ENCODE measurements at regions not wholly inside any gene's neighbourhood (a gene's known extent, or its start where the extent isn't known, plus 50 kb on each side); places are given as distances from the start of the nearest gene placed in this dataset.

- H3K27ac Mint-ChIP-seq: no peak overlapping the region
- Histone ChIP-seq H3K9ac (ENCODE audit: extremely low read depth, insufficient read length, low read length) (no peak overlapping the region), H2BK12ac (ENCODE audit: insufficient read length, low read depth, low read length) (no peak overlapping the region), H3K79me2 (ENCODE audit: insufficient read depth, low read length) (no peaks in the 10 kb centered on the region), H2BK15ac (ENCODE audit: low read depth, low read length) (no peak overlapping the region), H3K27me3 (ENCODE audit: insufficient read depth, low read length) (no peaks in the 10 kb centered on the region), H2BK20ac (ENCODE audit: low read depth, low read length, poor library complexity, severe bottlenecking) (no peak overlapping the region), H3K9me3 (ENCODE audit: control insufficient read depth, low read depth, low read length) (no peaks in the 10 kb centered on the region), H4K20me1 (ENCODE audit: control insufficient read depth, insufficient read depth, insufficient read length) (no peaks in the 10 kb centered on the region), H3T11ph (ENCODE audit: low read length) (no peak overlapping the region), H2AFZ (ENCODE audit: low read length) (no peak overlapping the region), H3K18ac (ENCODE audit: insufficient read length, low read depth, low read length) (no peak overlapping the region), H4K5ac (ENCODE audit: insufficient read length, low read depth, low read length) (no peak overlapping the region), H3K23me2 (ENCODE audit: insufficient read length, low read depth, low read length, poor library complexity, severe bottlenecking) (no peaks in the 10 kb centered on the region), H3K4me2 (ENCODE audit: insufficient read depth, insufficient read length, low read length) (no peak overlapping the region), H2BK120ac (ENCODE audit: low read depth, low read length, poor library complexity, severe bottlenecking) (no peak overlapping the region), H3K4me1 (ENCODE audit: insufficient read depth, low read length) (no peaks in the 10 kb centered on the region), H3K56ac (ENCODE audit: insufficient read length, low read depth, low read length) (no peak overlapping the region), H4K91ac (ENCODE audit: insufficient read length, low read depth, low read length) (no peak overlapping the region), H3K14ac (ENCODE audit: insufficient read depth, low read length) (no peak overlapping the region), H3K23ac (ENCODE audit: insufficient read length, low read depth, low read length) (no peak overlapping the region), H3K4ac (ENCODE audit: low read depth, low read length) (no peak overlapping the region), H3K79me1 (ENCODE audit: insufficient read depth, low read depth, low read length, poor library complexity, severe bottlenecking) (no peaks in the 10 kb centered on the region), H3K27ac (ENCODE audit: insufficient read length, low read depth, low read length) (no peak overlapping the region), H4K8ac (replicated peaks; ENCODE audit: insufficient read length, low read depth, low read length) (no peak overlapping the region), H2BK5ac (ENCODE audit: insufficient read length, low read length) (no peak overlapping the region), H2AK5ac (ENCODE audit: insufficient read length, low read length) (no peak overlapping the region)
- no peaks in the 10 kb centered on the region for H3K9me3 Mint-ChIP-seq
- DNase-seq: no peak
- H3K4me1 Mint-ChIP-seq: peaks cover 2 to 6% of the 10 kb centered on the region in 2 experiments; a peak in 3 of 4 replicates
- no peaks in the 10 kb centered on the region for H3K36me3 Mint-ChIP-seq (ENCODE audit: insufficient read depth in 1 of 3, low read depth in 3 of 3)
- WGBS (ENCODE audit: extremely low coverage, insufficient read length, low lambda C conversion rate): no CpG with 5 or more reads among the region's 3 CpGs
- no peak for TF ChIP-seq CTCF (conservative IDR thresholded peaks at IDR 0.05)
- H3K4me3 Mint-ChIP-seq: no peak overlapping the region
- no peaks in the 10 kb centered on the region; the same call in 1 of the 2 replicates for H3K27me3 Mint-ChIP-seq (ENCODE audit: low read depth)
Observed at GRCh38 chr3:40827226-40827625, 302.5 kb downstream of the ZNF621 start.

All from H9 (cell line).